Heart right ventricle (tissue), 16 donors: ENCODE measurements at regions not wholly inside any gene's neighbourhood (a gene's known extent, or its start where the extent isn't known, plus 50 kb on each side); places are given as distances from the start of the nearest gene placed in this dataset.

Source experiments
- ATAC-seq, 8 donors: fragments of 200-7000 bp; cut with Tn5 transposase; one replicate each; pipeline ENCODE4 v1.9.1; 2020; ENCODE audit warnings: mild to moderate bottlenecking in 8 of 8, moderate library complexity in 8 of 8, moderate number of reproducible peaks in 1 of 8
- DNase-seq, 2 donors: peaks; one replicate each; pipeline ENCODE4 v3.0.0-alpha.2; 2020
- H3K27ac ChIP-seq, 10 donors: fragments of 200-600 bp; sonication (generic) in 2 of 10; one replicate each; pipeline versions ENCODE4 v1.5.0 to v1.8.0; 2020 to 2022; ENCODE audit warnings: mild to moderate bottlenecking in 3 of 10
- H3K27me3 ChIP-seq, 7 donors: fragments of 200-600 bp; one replicate each; pipeline ENCODE4 v1.8.0; 2021 to 2022; ENCODE audit warnings: mild to moderate bottlenecking in 2 of 7
- H3K36me3 ChIP-seq, 9 donors: fragments of 200-600 bp; sonication (generic) in 1 of 9; one replicate each; pipeline versions ENCODE4 v1.5.0 to v1.8.0; 2020 to 2022; ENCODE audit warnings: mild to moderate bottlenecking in 2 of 9
- H3K4me1 ChIP-seq, 9 donors: fragments of 200-600 bp; sonication (generic) in 1 of 9; one replicate each; pipeline versions ENCODE4 v1.5.0 to v1.8.0; 2020 to 2022; ENCODE audit warnings: mild to moderate bottlenecking in 4 of 9
- H3K4me3 ChIP-seq, 10 donors: fragments of 200-600 bp; sonication (generic) in 2 of 10; one replicate each; pipeline versions ENCODE4 v1.5.0 to v1.8.0; 2020 to 2022; ENCODE audit warnings: mild to moderate bottlenecking in 7 of 10, moderate library complexity in 2 of 10
- H3K9me3 ChIP-seq, 11 donors: fragments of 200-600 bp in 10 of 11; sonication (generic) in 2 of 11; one replicate each; pipeline versions ENCODE4 v1.5.0 to v1.8.0; 2013 to 2022; ENCODE audit warnings: mild to moderate bottlenecking in 2 of 11, control low read depth in 1 of 11, moderate library complexity in 1 of 11
- CTCF ChIP-seq, 9 donors: fragments of 200-600 bp; sonication (generic) in 2 of 9; IDR thresholded peaks; one replicate each; pipeline versions ENCODE4 v1.5.0 to v1.8.0; 2021 to 2022; ENCODE audit warnings: antibody characterized with exemption in 9 of 9, mild to moderate bottlenecking in 5 of 9, moderate library complexity in 1 of 9
- WGBS, 2 donors: extraction: QIAGEN DNeasy Blood & Tissue Kit; methylation state at CpG; one replicate each; pipeline ENCODE4 v1.1.7; 2013; ENCODE audit warnings: inconsistent platforms in 1 of 2; 5-methylcytosine and 5-hydroxymethylcytosine counted together
- intact Hi-C, 10 donors: fragments of 100-400 bp; cut with DNase I; formaldehyde crosslinking; loops; one replicate each; pipeline versions ENCODE4 v1.11.1 to v1.14.2; 2022
- donor health status: Arrhythmogenic right ventricular cardiomyopathy.
- donor health status: ischemic (EF 13 %, LVEDD 7.1; RV severe dilation, severe dysfunction).
- donor health status: healthy with polysubstance abuse.
- donor health status: DM: no; HTN: yes; CAD: no.
- donor health status: DM: no; HTN: no; CAD: no.
- donor health status: ischemic (EF 25% LVEDD 6.9; RV normal size, moderate dysfunction).
- donor health status: ischemic (EF 25% LVEDD 5.7; RV mildly dilated, moderate dysfunction).
- donor health status: healthy.
- donor health status: DM: yes; HTN: yes; CAD: no.
- donor health status: Ischemic cardiomyopathy.
- donor health status: ischemic (EF 35%, LVEDD 5.7; RV mildly dilated, moderate dysfunction).
- donor health status: nonischemic (EF 11% LVEDD 7.7; RV severe dilation, severe dysfunction).
- donor health status: DM: yes; HTN: yes; CAD: no.
- donor health status: PGD.
- donor health status: ischemic (EF 29% LVEDD 5.4; RV normal size, mild dysfunction).
- donor health status: nonischemic (EF 23%, LVEDD 6.1; RV moderate dilation, normal function).

GRCh38 chr2:185502351-185502750, 236.3 kb upstream of the FSIP2 start:
- no peak for TF ChIP-seq CTCF (IDR thresholded peaks at IDR 0.05)
- H3K4me1 ChIP-seq = no peaks in the 10 kb centered on the region
- no peaks in the 10 kb centered on the region for H3K36me3 ChIP-seq
- H3K4me3 ChIP-seq = no peak overlapping the region
- no peaks in the 10 kb centered on the region for H3K27me3 ChIP-seq
- WGBS, 2 donors = 21 to 24% methylated on average over 1 of the region's 1 CpG
- ATAC-seq (no peak), DNase-seq (no peak)
- no peak overlapping the region for H3K27ac ChIP-seq
- intact Hi-C loops = no loop called here
- peaks cover 0 to 70% (median 8%) of the 10 kb centered on the region in 11 donors for H3K9me3 ChIP-seq

- Histone ChIP-seq H3K4me1 (no peaks in the 10 kb centered on the region), H3K36me3 (no peaks in the 10 kb centered on the region), H3K27me3 (no peaks in the 10 kb centered on the region), H3K4me3 (no peak overlapping the region), H3K9me3 (peaks cover 0 to 97% (median 47%) of the 10 kb centered on the region in 11 donors), H3K27ac (no peak overlapping the region)
- WGBS, 2 donors = 47 to 64% methylated on average over 4 of the region's 4 CpGs
- DNase-seq (no peak), ATAC-seq (no peak)
- intact Hi-C loops = no loop called here
- TF ChIP-seq CTCF (IDR thresholded peaks at IDR 0.05) = no peak
Measured at GRCh38 chr2:185507719-185508118, 230.9 kb upstream of the FSIP2 start.

GRCh38 chr2:185510060-185510459, 228.5 kb upstream of the FSIP2 start:
- DNase-seq (no peak), ATAC-seq (no peak)
- no peaks in the 10 kb centered on the region for H3K4me1 ChIP-seq
- no peak overlapping the region for H3K27ac ChIP-seq
- intact Hi-C loops = no loop called here
- H3K9me3 ChIP-seq = peaks cover 0 to 100% (median 52%) of the 10 kb centered on the region in 11 donors
- H3K4me3 ChIP-seq = no peak overlapping the region
- TF ChIP-seq CTCF (IDR thresholded peaks at IDR 0.05) = no peak
- WGBS, 2 donors = 86 to 90% methylated on average over 3 of the region's 3 CpGs
- H3K27me3 ChIP-seq = no peaks in the 10 kb centered on the region
- no peaks in the 10 kb centered on the region for H3K36me3 ChIP-seq

GRCh38 chr2:185511925-185512324, 226.7 kb upstream of the FSIP2 start:
- intact Hi-C loops = no loop called here
- Histone ChIP-seq H3K4me1 (no peaks in the 10 kb centered on the region), H3K9me3 (peaks cover 0 to 100% (median 54%) of the 10 kb centered on the region in 11 donors), H3K36me3 (no peaks in the 10 kb centered on the region), H3K27me3 (no peaks in the 10 kb centered on the region), H3K27ac (no peak overlapping the region), H3K4me3 (no peak overlapping the region)
- ATAC-seq (no peak), DNase-seq (no peak)
- no peak for TF ChIP-seq CTCF (IDR thresholded peaks at IDR 0.05)
- WGBS, 2 donors = 96 to 97% methylated on average over 2 of the region's 2 CpGs
